ENCODE measurements at regions not wholly inside any gene's neighbourhood (a gene's known extent, or its start where the extent isn't known, plus 50 kb on each side); places are given as distances from the start of the nearest gene placed in this dataset.

- no peaks in the 10 kb centered on the region for H3K9me3 Mint-ChIP-seq
- Histone ChIP-seq H3K36me3 (ENCODE audit: insufficient read depth, low read length) (no peaks in the 10 kb centered on the region), H3K27ac (ENCODE audit: low read depth in 1 of 2, low read length in 2 of 2) (no peak overlapping the region), H3K4me3 (ENCODE audit: low read length) (no peak overlapping the region), H3K9me3 (ENCODE audit: control insufficient read depth in 1 of 2, insufficient read depth in 1 of 2, low read length in 2 of 2) (no peaks in the 10 kb centered on the region), H3K4me1 (ENCODE audit: insufficient read depth, low read length) (no peaks in the 10 kb centered on the region), H3K27me3 (ENCODE audit: control insufficient read depth in 1 of 2, insufficient read depth in 2 of 2, low read length in 2 of 2) (peaks cover 0 to 11% of the 10 kb centered on the region in 2 experiments)
- no peaks in the 10 kb centered on the region for H3K4me1 Mint-ChIP-seq (ENCODE audit: low read depth)
- no peak overlapping the region for H3K4me3 Mint-ChIP-seq
- DNase-seq (no peak), ATAC-seq (ENCODE audit: poor library complexity) (no peak)
- H3K36me3 Mint-ChIP-seq (ENCODE audit: low read depth), result no peaks in the 10 kb centered on the region
- POLR2A ChIA-PET, result no interaction called here
- CTCF ChIA-PET, result no interaction called here
- no peak overlapping the region for H3K27ac Mint-ChIP-seq
- intact Hi-C loops (cut with DNase I, micrococcal nuclease), result no loop called here
- TF ChIP-seq, protein P1, sequence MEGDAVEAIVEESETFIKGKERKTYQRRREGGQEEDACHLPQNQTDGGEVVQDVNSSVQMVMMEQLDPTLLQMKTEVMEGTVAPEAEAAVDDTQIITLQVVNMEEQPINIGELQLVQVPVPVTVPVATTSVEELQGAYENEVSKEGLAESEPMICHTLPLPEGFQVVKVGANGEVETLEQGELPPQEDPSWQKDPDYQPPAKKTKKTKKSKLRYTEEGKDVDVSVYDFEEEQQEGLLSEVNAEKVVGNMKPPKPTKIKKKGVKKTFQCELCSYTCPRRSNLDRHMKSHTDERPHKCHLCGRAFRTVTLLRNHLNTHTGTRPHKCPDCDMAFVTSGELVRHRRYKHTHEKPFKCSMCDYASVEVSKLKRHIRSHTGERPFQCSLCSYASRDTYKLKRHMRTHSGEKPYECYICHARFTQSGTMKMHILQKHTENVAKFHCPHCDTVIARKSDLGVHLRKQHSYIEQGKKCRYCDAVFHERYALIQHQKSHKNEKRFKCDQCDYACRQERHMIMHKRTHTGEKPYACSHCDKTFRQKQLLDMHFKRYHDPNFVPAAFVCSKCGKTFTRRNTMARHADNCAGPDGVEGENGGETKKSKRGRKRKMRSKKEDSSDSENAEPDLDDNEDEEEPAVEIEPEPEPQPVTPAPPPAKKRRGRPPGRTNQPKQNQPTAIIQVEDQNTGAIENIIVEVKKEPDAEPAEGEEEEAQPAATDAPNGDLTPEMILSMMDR (IDR thresholded peaks at IDR 0.05), result no peak
- peaks cover 44% of the 10 kb centered on the region for H3K27me3 Mint-ChIP-seq
These were observed 106.5 kb upstream of the TEX51 start for GRCh38 chr2:126792186-126792585.

DNA sequence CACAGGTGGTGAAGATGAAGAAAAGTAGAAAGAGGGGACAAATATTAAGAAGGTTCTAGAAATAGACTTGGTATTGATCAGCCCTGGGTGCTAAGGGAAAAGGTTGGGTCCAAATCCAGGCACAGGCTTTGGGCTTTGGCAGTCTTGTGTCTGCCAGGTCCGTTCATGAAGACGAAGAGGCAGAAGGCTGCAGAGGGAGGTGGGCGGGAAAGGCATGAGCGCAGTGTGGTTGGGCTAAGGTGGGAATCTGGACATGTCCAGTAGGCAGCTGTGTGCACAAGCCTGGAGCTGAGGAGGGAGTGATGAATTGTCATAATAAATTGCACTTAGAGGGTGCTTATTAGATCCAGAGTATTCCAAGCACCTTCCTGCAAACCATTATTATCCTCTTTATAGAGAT is 105.7 kb upstream of the TEX51 start:
- Mint-ChIP-seq H3K4me3 (no peak overlapping the region), H3K4me1 (ENCODE audit: low read depth) (no peaks in the 10 kb centered on the region), H3K27ac (no peak overlapping the region), H3K27me3 (peaks cover 44% of the 10 kb centered on the region), H3K9me3 (no peaks in the 10 kb centered on the region), H3K36me3 (ENCODE audit: low read depth) (no peaks in the 10 kb centered on the region)
- no peaks in the 10 kb centered on the region for H3K9me3 ChIP-seq (ENCODE audit: control insufficient read depth in 1 of 2, insufficient read depth in 1 of 2, low read length in 2 of 2)
- CTCF ChIA-PET, result no interaction called here
- POLR2A ChIA-PET, result no interaction called here
- DNase-seq (no peak), ATAC-seq (ENCODE audit: poor library complexity) (no peak)
- no peaks in the 10 kb centered on the region for H3K4me1 ChIP-seq (ENCODE audit: insufficient read depth, low read length)
- TF ChIP-seq, protein P1 (IDR thresholded peaks at IDR 0.05), result no peak
- no peak overlapping the region for H3K4me3 ChIP-seq (ENCODE audit: low read length)
- intact Hi-C loops (cut with DNase I, micrococcal nuclease), result no loop called here
- H3K36me3 ChIP-seq (ENCODE audit: insufficient read depth, low read length), result no peaks in the 10 kb centered on the region
- H3K27me3 ChIP-seq (ENCODE audit: control insufficient read depth in 1 of 2, insufficient read depth in 2 of 2, low read length in 2 of 2), result peaks cover 0 to 11% of the 10 kb centered on the region in 2 experiments
- H3K27ac ChIP-seq (ENCODE audit: low read depth in 1 of 2, low read length in 2 of 2), result no peak overlapping the region

- H3K27ac Mint-ChIP-seq, result no peak overlapping the region
- H3K4me3 ChIP-seq (ENCODE audit: low read length), result no peak overlapping the region
- H3K27me3 ChIP-seq (ENCODE audit: control insufficient read depth in 1 of 2, insufficient read depth in 2 of 2, low read length in 2 of 2), result peaks cover 0 to 11% of the 10 kb centered on the region in 2 experiments
- ATAC-seq (ENCODE audit: poor library complexity), result no peak
- DNase-seq, result no peak
- no peaks in the 10 kb centered on the region for H3K9me3 Mint-ChIP-seq
- H3K36me3 Mint-ChIP-seq (ENCODE audit: low read depth), result no peaks in the 10 kb centered on the region
- TF ChIP-seq, protein P1 (IDR thresholded peaks at IDR 0.05), result no peak
- no peak overlapping the region for H3K4me3 Mint-ChIP-seq
- H3K4me1 ChIP-seq (ENCODE audit: insufficient read depth, low read length), result no peaks in the 10 kb centered on the region
- POLR2A ChIA-PET, result no interaction called here
- no peaks in the 10 kb centered on the region for H3K4me1 Mint-ChIP-seq (ENCODE audit: low read depth)
- H3K9me3 ChIP-seq (ENCODE audit: control insufficient read depth in 1 of 2, insufficient read depth in 1 of 2, low read length in 2 of 2), result no peaks in the 10 kb centered on the region
- H3K27me3 Mint-ChIP-seq, result peaks cover 44% of the 10 kb centered on the region
- intact Hi-C loops (cut with DNase I, micrococcal nuclease), result no loop called here
- CTCF ChIA-PET, result no interaction called here
- H3K36me3 ChIP-seq (ENCODE audit: insufficient read depth, low read length), result no peaks in the 10 kb centered on the region
- H3K27ac ChIP-seq (ENCODE audit: low read depth in 1 of 2, low read length in 2 of 2), result no peak overlapping the region
These were observed 104.6 kb upstream of the TEX51 start for GRCh38 chr2:126793885-126794613.
